Karpas-422 (cell line): ENCODE measurements at regions not wholly inside any gene's neighbourhood (a gene's known extent, or its start where the extent isn't known, plus 50 kb on each side); places are given as distances from the start of the nearest gene placed in this dataset.

Experiments
- DNase-seq: peaks from one replicate; pipeline ENCODE4 v3.0.0-alpha.2; 2015
- H2AFZ ChIP-seq: fragments of 200-600 bp; sonication (generic); 2 replicates; pipeline ENCODE4 v1.6.1; 2014; ENCODE audit warnings: antibody characterized with exemption, low read length, mixed read lengths
- H3K27ac ChIP-seq: fragments of 200-600 bp; sonication (generic); 2 replicates; pipeline ENCODE4 v1.5.1; 2014; ENCODE audit warnings: mild to moderate bottlenecking, low read length, moderate library complexity
- H3K27me3 ChIP-seq: fragments of 200-600 bp; sonication (generic); 2 replicates; pipeline ENCODE4 v1.6.1; 2014; ENCODE audit warnings: low read length, mixed read lengths
- H3K36me3 ChIP-seq: fragments of 200-600 bp; sonication (generic); 2 replicates; pipeline ENCODE4 v1.6.1; 2014; ENCODE audit warnings: low read length, mixed read lengths; ENCODE audit not compliant: insufficient read depth
- H3K4me1 ChIP-seq: fragments of 200-600 bp; sonication (generic); 2 replicates; pipeline ENCODE4 v1.6.1; 2014; ENCODE audit warnings: mild to moderate bottlenecking, low read length, mixed read lengths
- H3K4me2 ChIP-seq: fragments of 200-600 bp; sonication (generic); 2 replicates; pipeline ENCODE4 v1.6.1; 2014; ENCODE audit warnings: low read length, low read depth, mild to moderate bottlenecking; ENCODE audit not compliant: poor library complexity, severe bottlenecking
- H3K4me3 ChIP-seq: fragments of 200-600 bp; sonication (generic); 2 replicates; pipeline ENCODE4 v1.5.1; 2014; ENCODE audit warnings: mild to moderate bottlenecking, antibody characterized with exemption, low read length, mixed read lengths
- H3K79me2 ChIP-seq: fragments of 200-600 bp; sonication (generic); 2 replicates; pipeline ENCODE4 v1.6.1; 2014; ENCODE audit warnings: mild to moderate bottlenecking, low read length, mixed read lengths
- H3K9ac ChIP-seq: fragments of 200-600 bp; sonication (generic); 2 replicates; pipeline ENCODE4 v1.6.0; 2014; ENCODE audit warnings: low read length
- H3K9me2 ChIP-seq: fragments of 200-600 bp; sonication (generic), shearing (Covaris generic); replicated peaks from 2 replicates; pipeline ENCODE4 v1.6.0; 2014; ENCODE audit warnings: mild to moderate bottlenecking, low read length, moderate library complexity; ENCODE audit not compliant: insufficient read depth
- H3K9me3 ChIP-seq: fragments of 300-700, 200-600 bp; sonication (generic); 2 replicates; pipeline ENCODE4 v1.6.1; 2014; ENCODE audit warnings: low read length, mixed read lengths
- H4K20me1 ChIP-seq: fragments of 200-600 bp; sonication (generic); 2 replicates; pipeline ENCODE4 v1.6.1; 2014; ENCODE audit warnings: mild to moderate bottlenecking, antibody characterized with exemption, low read length, low read depth; ENCODE audit not compliant: insufficient read depth

GRCh38 chr2:10520154-10520553, 72.0 kb upstream of the ODC1 start:
- Histone ChIP-seq H4K20me1 (no peaks in the 10 kb centered on the region), H2AFZ (no peak overlapping the region)

GRCh38 chr2:10519394-10519740, 71.2 kb upstream of the ODC1 start:
- H3K9ac ChIP-seq, result no peak overlapping the region
- no peaks in the 10 kb centered on the region for H3K27me3 ChIP-seq
- no peaks in the 10 kb centered on the region for H3K79me2 ChIP-seq
- peaks cover 9% of the 10 kb centered on the region for H3K9me3 ChIP-seq
- no peaks in the 10 kb centered on the region for H3K9me2 ChIP-seq
- no peak overlapping the region for H3K4me3 ChIP-seq
- no peak overlapping the region for H2AFZ ChIP-seq
- no peaks in the 10 kb centered on the region for H3K4me1 ChIP-seq
- H3K36me3 ChIP-seq, result no peaks in the 10 kb centered on the region
- H3K4me2 ChIP-seq, result no peak overlapping the region
- H3K27ac ChIP-seq, result no peak overlapping the region
- H4K20me1 ChIP-seq, result no peaks in the 10 kb centered on the region
- no peak for DNase-seq

More at GRCh38 chr2:10520154-10520553, 72.0 kb upstream of the ODC1 start:
- H3K9me2 ChIP-seq, result no peaks in the 10 kb centered on the region
- H3K27ac ChIP-seq, result no peak overlapping the region
- no peaks in the 10 kb centered on the region for H3K36me3 ChIP-seq
- H3K4me3 ChIP-seq, result no peak overlapping the region
- H3K9me3 ChIP-seq, result peaks cover 9% of the 10 kb centered on the region
- no peaks in the 10 kb centered on the region for H3K79me2 ChIP-seq
- no peak overlapping the region for H3K4me2 ChIP-seq
- no peak overlapping the region for H3K9ac ChIP-seq
- no peaks in the 10 kb centered on the region for H3K27me3 ChIP-seq
- DNase-seq, result peak; percentile 68
- H3K4me1 ChIP-seq, result no peaks in the 10 kb centered on the region

GRCh38 chr2:10518470-10519393, 70.6 kb upstream of the ODC1 start:
- Histone ChIP-seq H4K20me1 (no peaks in the 10 kb centered on the region), H3K9me2 (no peaks in the 10 kb centered on the region), H3K4me1 (no peaks in the 10 kb centered on the region), H3K27me3 (no peaks in the 10 kb centered on the region), H3K79me2 (no peaks in the 10 kb centered on the region), H3K27ac (no peak overlapping the region), H3K4me2 (no peak overlapping the region), H3K36me3 (no peaks in the 10 kb centered on the region), H2AFZ (no peak overlapping the region), H3K4me3 (no peak overlapping the region), H3K9ac (no peak overlapping the region), H3K9me3 (peaks cover 9% of the 10 kb centered on the region)
- no peak for DNase-seq

GRCh38 chr2:10517351-10518043, 69.4 kb upstream of the ODC1 start:
- Histone ChIP-seq H3K9me3 (peaks cover 9% of the 10 kb centered on the region), H3K4me1 (no peaks in the 10 kb centered on the region), H3K36me3 (no peaks in the 10 kb centered on the region), H3K27ac (no peak overlapping the region), H3K4me3 (no peak overlapping the region), H2AFZ (no peak overlapping the region), H3K27me3 (no peaks in the 10 kb centered on the region), H3K9ac (no peak overlapping the region), H3K79me2 (no peaks in the 10 kb centered on the region), H4K20me1 (no peaks in the 10 kb centered on the region), H3K4me2 (no peak overlapping the region), H3K9me2 (no peaks in the 10 kb centered on the region)
- no peak for DNase-seq

- H3K9me2 ChIP-seq, result no peaks in the 10 kb centered on the region
- H3K4me1 ChIP-seq, result no peaks in the 10 kb centered on the region
- DNase-seq, result no peak
These were observed 67.8 kb upstream of the ODC1 start for GRCh38 chr2:10515887-10516286.

GRCh38 chr2:10514743-10515142, 66.6 kb upstream of the ODC1 start:
- H3K9me3 ChIP-seq, result peaks cover 9% of the 10 kb centered on the region
- no peak for DNase-seq
- H3K36me3 ChIP-seq, result no peaks in the 10 kb centered on the region
- no peak overlapping the region for H2AFZ ChIP-seq
- no peak overlapping the region for H3K27ac ChIP-seq
- no peaks in the 10 kb centered on the region for H4K20me1 ChIP-seq
- no peaks in the 10 kb centered on the region for H3K79me2 ChIP-seq
- no peak overlapping the region for H3K4me3 ChIP-seq
- no peaks in the 10 kb centered on the region for H3K9me2 ChIP-seq
- H3K4me1 ChIP-seq, result no peaks in the 10 kb centered on the region
- no peak overlapping the region for H3K9ac ChIP-seq
- H3K27me3 ChIP-seq, result no peaks in the 10 kb centered on the region
- no peak overlapping the region for H3K4me2 ChIP-seq

More at GRCh38 chr2:10515887-10516286, 67.8 kb upstream of the ODC1 start:
- Histone ChIP-seq H3K9ac (no peak overlapping the region), H3K27me3 (no peaks in the 10 kb centered on the region), H3K9me3 (peaks cover 9% of the 10 kb centered on the region), H3K4me3 (no peak overlapping the region), H3K36me3 (no peaks in the 10 kb centered on the region), H3K79me2 (no peaks in the 10 kb centered on the region), H3K4me2 (no peak overlapping the region), H4K20me1 (no peaks in the 10 kb centered on the region), H3K27ac (no peak overlapping the region), H2AFZ (no peak overlapping the region)

- H4K20me1 ChIP-seq, result no peaks in the 10 kb centered on the region
- H3K9me3 ChIP-seq, result peaks cover 9% of the 10 kb centered on the region
- no peak for DNase-seq
- H3K9me2 ChIP-seq, result no peaks in the 10 kb centered on the region
- H3K27ac ChIP-seq, result no peak overlapping the region
- H3K4me2 ChIP-seq, result no peak overlapping the region
- H3K4me1 ChIP-seq, result no peaks in the 10 kb centered on the region
- H3K36me3 ChIP-seq, result no peaks in the 10 kb centered on the region
- no peak overlapping the region for H3K9ac ChIP-seq
- no peaks in the 10 kb centered on the region for H3K27me3 ChIP-seq
- H2AFZ ChIP-seq, result no peak overlapping the region
- no peaks in the 10 kb centered on the region for H3K79me2 ChIP-seq
- H3K4me3 ChIP-seq, result no peak overlapping the region
These were observed 66.1 kb upstream of the ODC1 start for GRCh38 chr2:10514273-10514672.

GRCh38 chr2:10513201-10513600, 65.1 kb upstream of the ODC1 start:
- Histone ChIP-seq H3K9me3 (peaks cover 9% of the 10 kb centered on the region), H3K9me2 (no peaks in the 10 kb centered on the region), H3K4me2 (no peak overlapping the region), H3K9ac (no peak overlapping the region), H3K4me3 (no peak overlapping the region), H2AFZ (no peak overlapping the region), H3K27me3 (no peaks in the 10 kb centered on the region), H4K20me1 (no peaks in the 10 kb centered on the region), H3K79me2 (no peaks in the 10 kb centered on the region), H3K36me3 (no peaks in the 10 kb centered on the region), H3K4me1 (no peaks in the 10 kb centered on the region), H3K27ac (no peak overlapping the region)
- DNase-seq, result no peak
